ENCODE measurements at regions not wholly inside any gene's neighbourhood (a gene's known extent, or its start where the extent isn't known, plus 50 kb on each side); places are given as distances from the start of the nearest gene placed in this dataset.

GRCh38 chr3:69504232-69504631 lies 118.3 kb upstream of the FRMD4B start:
- no peak overlapping the region for H3K27ac ChIP-seq (ENCODE audit: low read length)
- no peaks in the 10 kb centered on the region for H3K36me3 ChIP-seq (ENCODE audit: insufficient read depth, low read length)
- H2AFZ ChIP-seq (ENCODE audit: low read depth, low read length): no peak overlapping the region
- no peaks in the 10 kb centered on the region for H3K27me3 ChIP-seq (ENCODE audit: insufficient read depth, low read depth, low read length)
- no peak for TF ChIP-seq EP300 (conservative IDR thresholded peaks at IDR 0.05; ENCODE audit: poor library complexity, severe bottlenecking)
- TF ChIP-seq REST (IDR thresholded peaks at IDR 0.05; ENCODE audit: borderline replicate concordance): no peak
- TF ChIP-seq SMC3 (conservative IDR thresholded peaks at IDR 0.05; ENCODE audit: poor library complexity): no peak
- no peak for TF ChIP-seq TAF1 (IDR thresholded peaks at IDR 0.05; ENCODE audit: low read depth)
- no peak for TF ChIP-seq RAD21 (conservative IDR thresholded peaks at IDR 0.05)
- TF ChIP-seq CTCF (IDR thresholded peaks at IDR 0.05; ENCODE audit: poor library complexity, severe bottlenecking): no peak
- no peak for TF ChIP-seq MXI1 (conservative IDR thresholded peaks at IDR 0.05; ENCODE audit: poor library complexity, severe bottlenecking)
- no peak for TF ChIP-seq POLR2AphosphoS5 (IDR thresholded peaks at IDR 0.05)
- TF ChIP-seq EZH2 (IDR thresholded peaks at IDR 0.05; ENCODE audit: borderline replicate concordance, insufficient read depth, low read length, poor library complexity, severe bottlenecking): no peak
- H3K4me3 ChIP-seq (ENCODE audit: low read length): no peak overlapping the region
- no peaks in the 10 kb centered on the region for H3K9me2 ChIP-seq (ENCODE audit: insufficient read depth, low read length)
- H4K20me1 ChIP-seq (ENCODE audit: insufficient read depth): no peaks in the 10 kb centered on the region
- H3K9ac ChIP-seq (ENCODE audit: low read length): no peak overlapping the region
- H3K4me2 ChIP-seq (ENCODE audit: low read length): no peak overlapping the region
- H3F3A ChIP-seq (ENCODE audit: insufficient read depth, low read length, poor library complexity, severe bottlenecking): no peaks in the 10 kb centered on the region
- no peaks in the 10 kb centered on the region for H3K9me3 ChIP-seq (ENCODE audit: low read length)
- no peaks in the 10 kb centered on the region for H3K79me2 ChIP-seq (replicated peaks; ENCODE audit: insufficient read depth, low read length)

- Histone ChIP-seq H2AFZ (ENCODE audit: low read depth, low read length) (no peak overlapping the region), H3K27ac (ENCODE audit: low read length) (no peak overlapping the region), H3K4me3 (ENCODE audit: low read length) (no peak overlapping the region), H3K27me3 (ENCODE audit: insufficient read depth, low read depth, low read length) (no peaks in the 10 kb centered on the region), H3K9me3 (ENCODE audit: low read length) (no peaks in the 10 kb centered on the region), H3K4me2 (ENCODE audit: low read length) (no peak overlapping the region), H3K9ac (ENCODE audit: low read length) (no peak overlapping the region), H3K9me2 (ENCODE audit: insufficient read depth, low read length) (no peaks in the 10 kb centered on the region), H3F3A (ENCODE audit: insufficient read depth, low read length, poor library complexity, severe bottlenecking) (no peaks in the 10 kb centered on the region), H3K79me2 (replicated peaks; ENCODE audit: insufficient read depth, low read length) (no peaks in the 10 kb centered on the region), H4K20me1 (ENCODE audit: insufficient read depth) (no peaks in the 10 kb centered on the region), H3K36me3 (ENCODE audit: insufficient read depth, low read length) (no peaks in the 10 kb centered on the region)
- TF ChIP-seq REST (IDR thresholded peaks at IDR 0.05; ENCODE audit: borderline replicate concordance) (no peak), CTCF (IDR thresholded peaks at IDR 0.05; ENCODE audit: poor library complexity, severe bottlenecking) (no peak), POLR2AphosphoS5 (IDR thresholded peaks at IDR 0.05) (no peak), TAF1 (IDR thresholded peaks at IDR 0.05; ENCODE audit: low read depth) (no peak), EP300 (conservative IDR thresholded peaks at IDR 0.05; ENCODE audit: poor library complexity, severe bottlenecking) (no peak), EZH2 (IDR thresholded peaks at IDR 0.05; ENCODE audit: borderline replicate concordance, insufficient read depth, low read length, poor library complexity, severe bottlenecking) (no peak), RAD21 (conservative IDR thresholded peaks at IDR 0.05) (no peak), MXI1 (conservative IDR thresholded peaks at IDR 0.05; ENCODE audit: poor library complexity, severe bottlenecking) (no peak), SMC3 (conservative IDR thresholded peaks at IDR 0.05; ENCODE audit: poor library complexity) (no peak)
Measured at GRCh38 chr3:69500604-69501003, 114.7 kb upstream of the FRMD4B start.

Measured in neural cell (in vitro differentiated cells).